GM13976 (cell line): ENCODE measurements at regions not wholly inside any gene's neighbourhood (a gene's known extent, or its start where the extent isn't known, plus 50 kb on each side); places are given as distances from the start of the nearest gene placed in this dataset.

Experiments
- DNase-seq: peaks from one replicate; pipeline ENCODE4 v3.0.0; 2012; ENCODE audit warnings: low spot score
- in situ Hi-C: fragments of 300-500 bp; cut with MboI; formaldehyde crosslinking; loops from one replicate; pipeline ENCODE4 v1.12.0; 2022; ENCODE audit warnings: low sequenced_read_pairs, mixed read lengths, inconsistent platforms; ENCODE audit not compliant: unreplicated experiment
- TF ChIP-seq, protein P1 (sequence below): IDR thresholded peaks from 2 replicates; pipeline ENCODE4 v1.5.1; 2012; ENCODE audit warnings: borderline replicate concordance, mild to moderate bottlenecking; ENCODE audit not compliant: insufficient read depth; ENCODE audit errors: extremely low read depth, missing control alignments, control extremely low read depth

DNA sequence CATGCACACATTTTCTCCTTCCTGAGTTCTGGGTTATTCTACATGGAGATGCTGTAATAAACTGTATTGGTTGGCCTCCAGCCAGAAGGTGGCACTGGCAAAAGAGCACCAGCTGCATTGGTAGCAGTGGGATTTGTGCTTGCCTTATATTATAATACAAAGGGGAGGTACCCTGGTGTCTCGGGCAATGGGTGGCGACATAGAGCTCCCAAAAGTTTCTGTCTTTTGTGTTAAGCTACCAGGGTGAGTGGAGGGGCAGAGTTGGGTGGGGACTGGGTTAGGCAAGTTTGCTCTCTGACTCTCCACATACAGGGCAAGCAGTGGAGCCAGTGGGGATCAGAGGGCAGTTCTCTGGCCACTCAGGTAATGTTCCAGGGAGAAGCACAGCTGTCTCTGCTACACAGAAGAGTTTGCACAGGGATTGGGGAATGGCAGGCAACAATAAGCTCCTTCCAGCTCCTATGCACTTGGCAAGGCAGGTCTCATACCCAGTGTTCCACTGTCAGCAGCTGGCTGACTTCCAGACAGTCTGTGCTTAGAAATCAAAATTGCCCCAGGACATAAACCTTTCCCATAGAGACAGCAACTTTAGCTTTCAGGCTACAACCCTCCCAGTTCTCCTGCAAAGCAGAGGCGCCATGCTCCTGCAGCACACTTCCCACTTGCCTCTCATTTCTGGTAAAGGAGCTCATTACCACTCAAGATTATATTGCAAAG lies 463.9 kb upstream of the PCDH7 start:
- TF ChIP-seq, protein P1, sequence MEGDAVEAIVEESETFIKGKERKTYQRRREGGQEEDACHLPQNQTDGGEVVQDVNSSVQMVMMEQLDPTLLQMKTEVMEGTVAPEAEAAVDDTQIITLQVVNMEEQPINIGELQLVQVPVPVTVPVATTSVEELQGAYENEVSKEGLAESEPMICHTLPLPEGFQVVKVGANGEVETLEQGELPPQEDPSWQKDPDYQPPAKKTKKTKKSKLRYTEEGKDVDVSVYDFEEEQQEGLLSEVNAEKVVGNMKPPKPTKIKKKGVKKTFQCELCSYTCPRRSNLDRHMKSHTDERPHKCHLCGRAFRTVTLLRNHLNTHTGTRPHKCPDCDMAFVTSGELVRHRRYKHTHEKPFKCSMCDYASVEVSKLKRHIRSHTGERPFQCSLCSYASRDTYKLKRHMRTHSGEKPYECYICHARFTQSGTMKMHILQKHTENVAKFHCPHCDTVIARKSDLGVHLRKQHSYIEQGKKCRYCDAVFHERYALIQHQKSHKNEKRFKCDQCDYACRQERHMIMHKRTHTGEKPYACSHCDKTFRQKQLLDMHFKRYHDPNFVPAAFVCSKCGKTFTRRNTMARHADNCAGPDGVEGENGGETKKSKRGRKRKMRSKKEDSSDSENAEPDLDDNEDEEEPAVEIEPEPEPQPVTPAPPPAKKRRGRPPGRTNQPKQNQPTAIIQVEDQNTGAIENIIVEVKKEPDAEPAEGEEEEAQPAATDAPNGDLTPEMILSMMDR = no peak
- in situ Hi-C loops = no loop called here
- DNase-seq = no peak

DNA sequence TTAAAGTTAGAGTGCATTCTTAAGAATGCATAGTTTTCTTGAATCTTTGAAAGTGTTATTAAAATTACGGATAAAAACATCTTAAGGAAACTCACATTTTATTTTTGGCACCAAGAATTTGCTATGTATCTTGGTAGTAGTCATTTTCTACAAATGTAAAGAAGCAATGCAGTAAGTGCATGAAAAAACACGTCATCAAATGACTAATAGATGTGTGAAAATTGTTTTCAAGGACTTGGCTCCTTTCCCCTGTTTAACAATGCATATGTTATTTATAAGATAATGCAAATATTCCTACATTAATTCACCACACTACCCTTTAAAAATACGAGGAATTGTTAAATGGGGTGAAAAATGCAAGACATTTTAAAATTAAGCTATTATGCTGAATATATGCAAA lies 461.2 kb upstream of the PCDH7 start:
- in situ Hi-C loops = no loop called here
- DNase-seq = no peak
- TF ChIP-seq, protein P1 = no peak

DNA sequence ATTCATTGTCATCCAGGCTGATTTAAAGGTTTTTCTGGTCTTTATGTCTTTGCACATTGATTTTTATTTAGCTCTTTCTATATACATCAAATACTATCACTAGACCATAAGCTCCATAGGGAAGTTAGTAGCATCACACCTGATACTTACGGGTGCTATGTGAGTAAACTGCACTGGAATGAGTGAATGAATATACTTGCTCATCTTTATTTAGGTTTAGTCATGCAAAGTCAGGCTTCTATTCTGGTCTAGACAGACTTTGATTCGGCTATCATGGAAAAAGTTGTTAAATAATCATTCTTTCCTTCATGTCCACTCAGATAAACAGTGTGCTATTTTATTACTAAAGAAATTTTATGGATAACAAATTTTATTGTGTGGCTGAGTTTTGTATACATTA lies 457.8 kb upstream of the PCDH7 start:
- in situ Hi-C loops = no loop called here
- no peak for DNase-seq
- TF ChIP-seq, protein P1 = no peak

DNA sequence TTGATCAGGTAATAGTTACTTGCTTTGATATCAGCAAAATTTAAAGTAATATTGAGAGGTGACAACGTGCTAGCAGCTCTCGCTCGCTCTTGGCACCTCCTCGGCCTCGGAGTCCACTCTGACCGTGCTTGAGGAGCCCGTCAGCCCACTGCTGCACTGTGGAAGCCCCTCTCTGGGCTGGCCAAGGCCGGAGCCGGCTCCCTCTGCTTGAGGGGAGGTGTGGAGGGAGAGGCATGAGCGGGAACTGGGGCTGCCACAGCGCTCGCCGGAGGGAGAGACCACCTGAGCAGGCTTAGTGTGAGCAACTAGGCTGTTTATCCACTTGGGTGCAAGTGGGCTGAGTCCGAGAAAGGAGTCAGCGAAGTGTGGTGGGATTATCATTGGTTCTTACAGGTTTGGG lies 455.7 kb upstream of the PCDH7 start:
- no peak for DNase-seq
- in situ Hi-C loops = no loop called here
- TF ChIP-seq, protein P1 = no peak

DNA sequence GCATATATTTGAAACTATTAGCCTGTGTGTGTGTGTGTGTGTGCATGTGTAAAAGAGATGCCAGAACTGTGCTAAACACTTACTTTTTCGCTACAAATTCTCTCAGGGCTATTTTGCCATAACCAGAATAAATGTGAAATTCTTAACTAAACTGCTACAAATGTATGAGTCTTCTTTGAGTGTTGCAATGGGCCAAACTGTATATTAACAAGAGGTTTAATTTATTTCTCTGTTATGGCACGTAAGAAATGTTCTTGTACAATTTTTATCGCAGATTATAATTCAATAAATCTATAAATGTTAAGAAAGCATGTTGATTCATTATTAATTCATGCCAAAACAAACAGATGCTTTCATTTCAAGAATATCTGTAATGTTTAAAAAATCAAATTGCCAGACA lies 454.5 kb upstream of the PCDH7 start:
- TF ChIP-seq, protein P1 = no peak
- in situ Hi-C loops = no loop called here
- DNase-seq = no peak

DNA sequence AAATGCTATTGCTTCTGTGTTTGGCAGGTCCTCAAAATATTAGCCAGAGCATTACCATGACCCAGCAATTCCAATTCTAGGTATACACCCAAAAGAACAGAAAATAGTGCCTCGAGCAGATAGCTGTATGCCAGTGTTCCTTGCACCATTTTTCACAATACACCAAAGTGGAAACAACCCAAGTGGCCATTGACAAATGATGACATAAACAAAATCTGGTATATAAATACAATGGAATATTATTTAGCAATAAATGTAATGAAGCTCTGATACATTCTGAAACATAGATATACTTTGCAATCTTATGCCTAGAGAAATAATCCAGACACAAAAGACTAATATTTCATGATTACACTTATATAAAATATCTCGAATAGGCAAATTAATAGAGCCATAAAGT lies 451.8 kb upstream of the PCDH7 start:
- TF ChIP-seq, protein P1 = no peak
- DNase-seq = no peak
- in situ Hi-C loops = no loop called here

DNA sequence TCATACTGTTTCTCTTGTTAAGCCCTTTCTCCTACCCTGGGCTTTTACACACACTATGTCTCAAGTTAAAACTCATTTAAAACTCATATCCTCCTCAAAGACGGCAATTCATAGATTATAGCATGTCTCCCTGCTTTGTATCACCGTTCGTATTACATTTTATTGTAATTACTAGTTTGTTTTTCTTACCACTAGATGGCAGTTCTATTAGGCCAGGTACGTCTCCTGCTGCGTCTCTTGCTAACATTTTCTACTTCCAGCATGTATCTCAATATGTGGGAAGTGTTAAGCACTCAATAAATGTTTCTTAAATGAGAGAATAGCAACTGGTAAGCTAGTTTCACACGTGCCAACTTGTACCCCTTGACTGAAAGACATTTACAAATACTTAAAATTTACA lies 450.3 kb upstream of the PCDH7 start:
- TF ChIP-seq, protein P1 = no peak
- no peak for DNase-seq
- in situ Hi-C loops = no loop called here
